Ramos (cell line): ENCODE measurements at regions not wholly inside any gene's neighbourhood (a gene's known extent, or its start where the extent isn't known, plus 50 kb on each side); places are given as distances from the start of the nearest gene placed in this dataset.

ENCODE experiments used
- in situ Hi-C: fragments of 300-500 bp; cut with MboI; formaldehyde crosslinking; loops from one replicate; pipeline ENCODE4 v1.14.3; 2022; ENCODE audit warnings: low sequenced_read_pairs; ENCODE audit not compliant: unreplicated experiment

DNA sequence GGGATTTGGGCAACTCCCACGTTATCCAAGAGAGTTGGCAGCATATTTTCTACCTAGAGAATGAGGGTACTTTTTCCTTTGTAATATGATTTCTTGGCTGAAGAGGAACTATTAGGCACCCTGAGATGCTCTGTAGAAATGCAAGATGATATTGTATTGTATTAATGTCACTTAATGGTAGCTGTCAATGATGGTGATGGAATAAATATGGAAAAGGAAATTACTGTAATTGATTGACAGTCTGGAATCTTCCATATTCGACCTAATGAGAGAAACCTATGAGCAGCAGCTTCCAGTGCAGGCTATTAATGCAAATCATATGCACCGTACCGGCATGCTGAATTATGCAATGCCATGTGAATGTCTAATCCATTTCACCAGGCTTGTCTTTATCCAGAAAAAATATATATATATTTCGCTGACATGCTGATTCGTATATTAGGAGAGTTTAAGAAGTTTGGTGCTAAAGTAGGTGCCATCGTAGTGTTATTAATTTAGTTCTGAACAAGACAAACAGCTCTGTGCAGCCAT is 494.2 kb upstream of the JARID2 start:
- in situ Hi-C loops = no loop called here

DNA sequence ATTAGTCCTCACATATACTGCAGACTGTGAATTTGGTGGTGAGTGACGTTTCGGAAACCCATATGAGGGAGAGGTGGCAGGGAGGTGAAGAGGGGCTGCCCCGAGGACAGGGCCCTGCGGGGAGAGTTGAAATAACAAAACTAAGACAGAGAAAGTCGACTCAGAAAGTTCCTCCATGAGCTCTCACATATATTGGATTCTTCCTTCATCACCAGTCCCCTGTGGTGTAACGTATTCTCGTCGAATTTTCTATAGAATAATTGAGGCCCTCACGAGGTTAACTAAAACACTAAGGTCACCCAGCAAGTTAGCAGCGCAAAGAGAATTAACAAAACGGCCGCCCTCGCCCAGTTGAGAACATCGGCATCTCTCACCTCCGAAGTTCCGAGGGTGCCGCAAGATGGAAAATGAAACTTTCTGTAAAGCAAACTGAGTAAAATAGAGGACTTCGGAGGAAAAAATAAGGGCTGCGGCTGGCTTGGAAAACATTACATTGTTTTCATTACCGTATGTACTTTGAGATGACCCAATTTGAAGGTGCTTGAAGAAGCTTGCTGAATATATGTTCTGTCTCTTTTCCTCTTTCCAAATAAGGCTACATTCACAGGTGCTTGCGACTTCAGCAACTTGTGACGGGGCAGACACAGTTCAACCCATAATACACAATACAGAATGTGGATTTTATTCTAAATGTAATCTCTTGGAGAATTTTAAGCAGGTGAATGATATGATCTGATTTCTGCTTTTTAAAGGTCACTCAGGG is 490.9 kb upstream of the JARID2 start:
- in situ Hi-C loops = no loop called here

DNA sequence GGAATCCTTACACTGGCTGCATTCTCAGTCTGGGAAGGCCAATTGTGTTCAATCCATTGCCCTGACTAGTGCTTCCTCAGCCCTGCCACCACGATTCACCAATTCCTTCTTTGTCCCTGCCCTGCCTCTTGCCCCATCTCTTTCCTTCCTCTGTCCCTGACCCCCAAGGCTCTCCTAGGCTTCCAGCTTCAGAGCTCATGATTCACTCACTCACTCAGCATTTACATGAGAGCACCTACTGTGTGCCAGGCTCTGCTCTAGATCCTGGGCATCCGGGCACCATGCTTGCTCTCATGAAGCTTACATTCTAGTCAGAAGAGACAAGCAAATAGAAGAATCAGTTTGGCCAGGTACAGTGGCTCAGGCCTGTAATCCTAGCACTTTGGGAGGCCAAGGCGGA is 489.5 kb upstream of the JARID2 start:
- in situ Hi-C loops = no loop called here

DNA sequence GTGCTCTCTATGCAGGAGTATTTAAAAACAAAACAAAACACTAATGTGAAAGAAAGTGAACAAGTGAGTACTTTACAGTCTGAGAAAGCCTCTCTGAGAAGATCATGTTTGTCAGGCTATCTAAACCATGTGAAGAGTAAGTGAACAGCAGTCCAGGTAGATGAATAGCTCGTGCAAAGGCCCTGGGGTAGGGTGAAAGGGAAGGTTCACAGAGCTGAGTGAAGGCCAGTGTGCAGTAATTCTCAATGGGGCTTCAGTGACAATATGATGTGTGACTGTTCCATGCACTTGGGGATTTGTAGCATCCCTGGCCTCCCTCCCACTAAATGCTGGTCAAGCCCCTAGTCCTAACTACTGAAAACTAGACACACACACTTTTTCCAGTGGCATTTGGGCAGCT is 488.9 kb upstream of the JARID2 start:
- in situ Hi-C loops = no loop called here

DNA sequence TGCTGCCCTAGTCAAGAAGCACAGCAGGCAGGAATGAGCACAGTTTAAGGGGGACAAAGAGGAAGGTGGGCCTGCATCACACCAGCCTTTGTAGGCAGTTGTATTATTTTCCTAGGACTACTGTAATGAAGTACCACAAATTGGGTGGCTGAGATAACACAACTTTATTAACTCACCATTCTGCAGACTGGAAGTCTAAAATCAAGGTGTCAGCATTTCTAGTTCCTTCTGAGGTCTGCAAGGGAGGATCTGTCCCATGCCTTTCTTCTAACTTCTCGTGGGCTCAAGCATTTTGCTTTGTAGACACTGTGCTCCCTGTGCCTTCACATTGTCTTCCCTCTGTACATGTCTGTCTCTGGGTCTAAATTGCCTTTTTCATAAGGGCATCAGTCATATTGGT is 488.5 kb upstream of the JARID2 start:
- in situ Hi-C loops = no loop called here

DNA sequence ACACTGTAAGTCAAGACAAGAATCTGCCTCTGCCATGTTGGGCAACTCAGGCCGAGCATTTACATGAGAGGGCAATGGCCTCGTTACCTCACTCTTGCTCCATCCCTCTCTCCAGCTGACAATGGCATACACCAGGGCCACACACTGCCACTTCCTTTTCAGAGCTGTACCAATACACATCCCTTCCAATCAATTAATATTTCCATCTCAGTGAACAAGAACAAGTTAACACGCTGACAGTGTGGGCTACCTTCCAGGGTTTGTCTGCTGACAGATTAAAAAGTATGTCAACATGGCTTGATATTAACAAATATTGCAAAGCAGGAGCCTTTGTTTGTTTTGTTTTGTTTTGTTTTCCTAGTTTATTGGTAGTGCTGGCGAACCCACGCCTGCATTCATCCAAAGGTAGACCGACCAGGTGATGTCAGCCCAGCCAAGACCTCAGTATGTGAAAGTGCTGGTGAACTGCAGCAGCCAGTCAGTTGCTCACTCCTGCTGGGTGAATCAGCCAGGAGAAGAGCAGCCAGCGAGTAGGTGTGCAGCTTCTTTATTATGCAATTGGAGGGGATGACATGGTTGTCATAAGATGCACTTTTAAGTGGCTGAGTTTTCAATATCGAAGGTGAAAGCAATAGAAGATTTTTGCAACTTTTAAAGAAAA is 487.3 kb upstream of the JARID2 start:
- in situ Hi-C loops = no loop called here

DNA sequence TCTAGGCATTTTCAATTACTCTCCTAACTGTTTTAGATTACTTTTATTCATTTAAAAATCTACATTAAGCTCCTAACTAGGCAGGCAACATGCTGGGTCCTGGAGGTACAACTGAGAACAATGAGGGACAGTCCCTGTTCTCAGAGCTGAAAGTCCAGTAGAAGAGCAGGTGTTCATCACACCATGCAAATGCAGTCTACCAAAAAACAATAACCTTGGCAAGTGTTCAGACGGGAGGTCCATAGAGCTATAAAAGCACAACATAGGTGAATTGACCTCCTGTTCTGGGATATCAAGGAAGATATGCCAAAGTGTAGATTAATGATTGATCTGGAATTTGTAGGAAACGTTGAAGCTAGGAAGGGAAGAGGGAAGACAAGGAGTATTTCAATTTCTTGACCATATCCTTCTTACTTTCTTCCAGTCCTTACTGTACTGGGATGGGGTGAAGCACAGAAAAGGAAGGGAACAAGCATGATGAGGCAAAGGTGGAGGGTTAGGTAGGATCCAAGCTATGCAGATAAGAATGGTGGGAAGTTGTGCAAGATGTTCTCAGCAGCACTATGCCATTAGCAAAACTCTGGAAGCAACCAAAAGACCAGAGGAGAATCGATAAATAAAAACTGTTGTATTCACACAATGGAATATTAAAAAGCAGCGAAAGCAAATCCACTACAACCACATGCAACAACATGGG is 485.7 kb upstream of the JARID2 start:
- in situ Hi-C loops = no loop called here

DNA sequence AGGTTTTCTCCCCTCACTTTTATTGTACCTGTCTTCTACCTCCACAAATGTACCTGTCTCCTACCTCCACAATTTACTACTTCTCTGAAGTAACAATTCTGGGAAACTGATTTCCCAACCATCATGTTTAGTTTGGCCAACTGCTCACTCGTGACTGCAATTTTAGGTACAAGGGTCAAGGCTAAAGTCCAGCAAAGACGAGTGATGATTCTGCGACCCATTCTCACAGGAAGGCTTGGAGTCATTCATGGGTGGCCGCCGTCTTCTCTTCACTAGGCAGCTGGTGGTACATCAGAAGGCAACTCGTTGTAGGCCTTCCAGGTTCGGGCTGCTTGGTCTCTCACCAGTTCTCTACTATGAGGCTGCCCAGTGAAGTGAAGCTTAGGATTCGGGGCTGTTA is 483.8 kb upstream of the JARID2 start:
- in situ Hi-C loops = no loop called here

DNA sequence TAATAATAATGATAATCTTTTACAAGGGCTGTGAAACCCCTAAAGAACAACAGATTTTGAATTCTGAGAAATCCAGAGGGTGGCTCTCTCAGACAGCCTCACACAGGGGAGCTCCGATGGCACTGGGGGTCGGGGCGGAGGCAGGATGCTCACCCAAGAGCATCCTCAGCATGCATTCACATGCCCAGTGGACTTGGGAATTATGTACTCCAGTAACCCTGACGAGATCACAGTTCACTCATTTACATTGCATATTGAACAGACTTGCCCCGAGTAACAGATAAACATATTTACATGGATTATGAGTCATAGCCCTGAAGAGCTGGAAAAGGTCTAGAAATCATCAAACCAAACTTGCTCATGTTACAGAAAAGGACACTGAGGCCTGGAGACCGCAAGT is 482.7 kb upstream of the JARID2 start:
- in situ Hi-C loops = no loop called here

DNA sequence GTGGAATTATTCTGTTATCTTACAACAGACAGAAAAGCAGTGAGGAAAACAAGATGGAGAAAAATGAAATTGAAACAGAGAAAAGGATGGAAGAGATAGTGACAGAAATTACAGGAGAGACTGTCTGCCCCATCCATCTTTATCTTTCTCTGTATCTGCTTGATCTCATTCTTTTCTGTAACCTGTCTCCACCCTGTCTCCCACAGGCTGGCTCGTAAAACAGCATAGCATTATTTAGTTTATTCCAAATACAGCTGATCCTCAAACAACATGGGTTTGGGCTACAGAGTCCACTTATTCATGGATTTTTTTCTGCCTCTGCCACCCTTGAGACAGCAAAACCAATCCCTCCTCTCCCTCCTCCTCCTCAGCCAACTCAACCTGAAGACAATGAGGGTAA is 482.3 kb upstream of the JARID2 start:
- in situ Hi-C loops = no loop called here

DNA sequence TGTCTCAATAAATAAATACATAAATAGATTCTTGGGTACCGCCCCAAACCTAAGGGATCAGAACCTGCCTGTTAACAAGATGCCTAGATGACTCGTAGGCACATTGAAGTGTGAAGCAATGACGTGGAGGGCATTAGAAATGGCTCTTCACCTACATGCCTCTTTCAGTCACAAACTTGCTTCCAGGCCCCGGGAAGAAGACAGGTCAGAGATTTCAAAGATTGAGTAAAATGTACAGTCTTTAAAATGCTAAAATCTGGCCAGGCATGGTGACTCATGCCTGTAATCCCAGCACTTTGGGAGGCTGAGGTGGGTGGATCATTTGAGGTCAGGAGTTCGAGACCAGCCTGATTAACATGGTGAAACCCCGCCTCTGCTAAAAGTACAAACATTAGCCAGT is 480.8 kb upstream of the JARID2 start:
- in situ Hi-C loops = no loop called here

DNA sequence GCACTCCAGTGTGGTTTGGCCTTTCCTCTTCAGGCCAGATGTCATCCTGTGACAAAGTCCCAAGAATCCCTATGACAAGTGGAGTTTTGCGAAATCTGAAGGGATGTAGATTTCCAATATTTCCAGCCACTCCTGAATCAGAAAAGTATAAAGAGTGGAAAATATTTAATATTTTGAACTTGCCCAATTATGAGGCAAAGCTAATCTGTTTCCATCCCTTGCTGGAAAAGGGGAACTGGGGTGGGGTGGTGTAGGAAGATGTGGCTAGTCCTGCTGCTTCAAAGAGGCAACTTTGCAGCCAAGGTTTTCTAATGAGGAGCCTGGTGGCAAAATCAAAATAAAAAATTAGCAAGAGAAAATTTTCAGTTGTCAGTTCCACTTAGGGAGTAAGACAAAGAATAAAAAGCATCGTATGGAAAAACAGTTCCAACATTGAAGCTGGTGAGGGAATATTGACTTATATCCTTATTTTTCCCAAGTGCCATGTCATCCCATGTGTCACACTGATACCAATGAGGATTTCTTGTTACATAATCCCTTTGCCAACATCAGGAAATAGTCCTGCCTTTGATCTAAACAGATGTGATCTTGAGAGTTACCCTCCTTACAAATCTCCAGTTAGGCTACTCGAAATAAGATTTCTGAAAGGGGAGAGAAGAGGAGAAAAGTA is 480.0 kb upstream of the JARID2 start:
- in situ Hi-C loops = no loop called here

DNA sequence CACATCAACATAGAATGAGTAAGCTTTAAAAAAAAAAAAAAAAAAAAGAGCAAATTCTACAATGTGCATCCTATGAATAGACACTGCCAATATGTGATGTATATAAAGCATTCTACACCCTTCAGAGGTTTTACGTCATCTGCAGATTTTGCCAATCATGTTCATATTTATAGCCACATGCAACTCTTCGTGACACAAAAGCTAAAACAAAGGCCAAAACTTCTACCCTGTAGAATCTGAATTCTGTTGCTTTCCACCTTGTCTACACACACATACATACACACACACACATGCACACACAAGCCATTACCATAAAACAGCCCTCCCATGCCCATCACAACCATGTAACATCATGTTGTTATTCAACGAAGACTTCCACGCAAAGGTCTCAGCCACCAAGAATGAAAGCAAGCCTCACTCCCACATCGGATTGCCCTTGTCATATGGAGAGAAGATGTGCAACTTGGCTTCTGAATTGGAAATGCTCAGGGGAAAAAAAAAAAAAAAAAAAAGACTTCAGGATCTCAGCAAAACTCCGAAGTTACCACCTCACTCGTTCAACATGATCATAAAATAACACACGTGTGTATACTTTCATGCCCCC is 479.4 kb upstream of the JARID2 start:
- in situ Hi-C loops = no loop called here

DNA sequence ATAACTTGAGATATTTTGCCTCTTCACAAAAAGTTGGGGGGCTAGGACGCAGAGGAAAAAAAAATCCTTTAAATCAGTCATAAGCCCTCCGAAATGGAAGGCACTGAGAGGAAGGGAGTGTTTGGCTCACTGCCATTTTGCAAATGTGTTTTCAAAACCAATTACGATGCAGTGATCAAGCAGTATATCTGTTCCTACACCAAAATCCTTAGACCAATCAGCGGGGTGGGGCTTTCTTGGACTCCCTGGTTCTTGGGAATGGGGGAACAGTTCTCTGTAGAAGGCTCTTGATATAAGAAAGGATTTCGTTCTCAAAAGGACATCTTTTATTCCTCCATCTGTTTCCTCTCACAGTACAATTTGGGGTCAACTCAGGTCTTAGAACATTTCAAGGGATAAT is 478.6 kb upstream of the JARID2 start:
- in situ Hi-C loops = no loop called here

DNA sequence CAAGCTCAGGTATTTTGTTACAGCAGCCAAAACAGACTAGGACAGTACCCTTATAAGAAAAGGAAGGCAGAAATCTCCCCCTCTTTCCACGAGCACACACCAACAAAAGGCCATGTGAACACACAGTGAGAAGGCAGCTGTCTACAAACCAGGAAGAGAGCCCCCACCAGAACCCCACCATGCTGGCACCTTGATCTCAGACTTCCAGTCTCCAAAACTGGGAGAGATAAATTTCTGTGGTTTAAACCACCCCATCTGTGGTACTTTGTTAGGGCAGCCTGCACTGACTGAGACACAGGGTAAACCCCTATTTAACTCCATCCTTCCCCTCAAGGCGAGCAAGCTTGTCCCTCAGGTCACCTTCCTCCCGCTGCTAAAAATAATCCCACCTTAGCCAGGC is 475.8 kb upstream of the JARID2 start:
- in situ Hi-C loops = no loop called here

DNA sequence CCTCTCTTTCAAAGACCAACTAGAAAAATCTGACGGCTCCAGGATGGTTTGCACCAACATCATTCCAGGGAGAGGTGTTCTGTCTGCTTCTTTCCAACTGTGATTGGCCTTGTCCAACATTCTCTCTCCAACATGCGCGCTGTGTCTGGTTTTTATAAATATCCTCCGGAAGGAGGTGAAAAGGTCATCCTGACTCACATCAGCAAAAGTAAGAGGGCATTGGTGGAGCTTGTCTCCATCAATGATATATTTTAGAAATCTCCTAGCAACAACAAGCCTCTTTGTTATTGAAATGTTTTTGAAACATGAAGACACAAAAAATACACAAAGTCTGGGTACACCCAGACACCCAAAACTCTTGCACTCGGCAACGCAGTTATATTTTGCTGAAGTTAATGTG is 475.3 kb upstream of the JARID2 start:
- in situ Hi-C loops = no loop called here

DNA sequence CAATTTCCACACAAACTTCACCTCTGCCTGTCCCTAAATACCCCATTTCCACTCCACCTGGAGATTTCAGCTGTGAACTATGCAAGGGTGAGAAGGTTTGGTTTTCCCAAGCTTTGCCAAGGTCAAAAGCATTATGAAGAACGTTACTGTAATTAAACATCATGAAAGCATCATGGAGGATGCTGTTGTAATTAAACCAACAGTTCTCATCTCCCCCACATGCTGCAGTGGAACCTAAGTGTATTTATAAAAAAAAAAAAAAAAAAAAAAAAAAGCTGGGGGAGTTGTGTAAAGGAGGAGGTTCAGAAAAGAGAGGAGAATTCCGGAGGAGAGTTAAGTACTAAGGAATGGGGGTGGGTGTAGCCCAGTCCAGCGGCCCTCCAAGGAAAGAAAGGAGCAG is 474.9 kb upstream of the JARID2 start:
- in situ Hi-C loops = no loop called here

DNA sequence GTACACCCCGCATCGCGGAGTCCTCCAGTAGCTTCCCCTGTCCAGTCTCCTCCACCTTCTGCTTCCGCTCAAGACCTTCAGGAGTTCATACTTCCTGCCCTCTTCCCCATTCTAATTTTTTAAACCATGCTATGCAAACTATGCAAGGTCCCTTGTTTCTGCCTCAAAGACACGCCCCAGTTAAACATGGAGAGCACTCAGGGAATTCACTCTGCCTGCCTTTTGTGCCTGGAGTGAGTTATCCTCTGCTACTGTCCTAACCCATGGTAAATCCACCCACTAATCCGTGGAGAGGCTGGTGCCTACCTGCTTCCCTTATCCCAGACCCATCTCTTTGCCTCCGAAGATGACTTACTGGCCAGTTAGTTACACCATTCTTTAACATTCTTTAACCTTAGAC is 473.7 kb upstream of the JARID2 start:
- in situ Hi-C loops = no loop called here

DNA sequence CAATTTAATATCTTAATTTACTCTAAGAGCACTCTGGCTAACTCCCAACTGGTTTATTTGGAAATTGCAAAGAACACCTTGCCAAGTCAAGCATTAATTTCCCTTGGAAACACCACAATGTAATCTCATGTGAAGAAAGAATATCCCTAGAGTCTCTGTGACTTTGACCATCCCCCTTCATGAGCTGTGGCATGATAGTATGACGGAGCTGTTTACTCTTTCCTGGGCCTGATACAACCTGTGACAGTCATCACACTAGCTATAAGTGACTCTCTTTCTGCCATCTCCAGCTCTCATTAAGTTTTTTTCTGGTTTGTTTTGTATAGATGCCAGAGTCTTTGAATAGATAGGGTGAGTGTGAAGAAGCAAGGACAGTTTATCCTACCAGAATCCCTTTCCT is 470.3 kb upstream of the JARID2 start:
- in situ Hi-C loops = no loop called here

DNA sequence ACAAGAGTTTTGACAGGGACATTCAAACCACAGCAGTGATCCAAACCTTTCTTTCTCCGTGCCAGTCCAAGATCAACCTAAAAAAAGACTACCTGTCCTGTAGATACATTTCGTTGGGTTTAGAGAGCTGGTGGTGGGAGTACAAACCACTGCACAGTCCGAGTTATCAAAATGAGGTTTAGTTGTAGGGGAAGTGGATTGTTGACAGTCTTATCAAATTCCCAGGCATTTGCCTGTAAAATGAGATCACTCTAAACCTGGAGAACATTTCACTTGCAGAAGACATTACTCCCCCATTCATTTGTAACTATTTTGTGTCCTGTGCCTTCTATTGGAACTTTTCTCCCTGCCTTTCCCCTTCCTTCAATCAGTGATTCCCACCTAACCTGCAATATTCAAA is 469.6 kb upstream of the JARID2 start:
- in situ Hi-C loops = no loop called here
